Suppressor macrophage treated with lipopolysaccharide for 4 hours (primary cell): ENCODE measurements at regions not wholly inside any gene's neighbourhood (a gene's known extent, or its start where the extent isn't known, plus 50 kb on each side); places are given as distances from the start of the nearest gene placed in this dataset.

ENCODE experiments used
- DNase-seq: peaks from one replicate; pipeline ENCODE4 v3.0.0-alpha.2; 2020

DNA sequence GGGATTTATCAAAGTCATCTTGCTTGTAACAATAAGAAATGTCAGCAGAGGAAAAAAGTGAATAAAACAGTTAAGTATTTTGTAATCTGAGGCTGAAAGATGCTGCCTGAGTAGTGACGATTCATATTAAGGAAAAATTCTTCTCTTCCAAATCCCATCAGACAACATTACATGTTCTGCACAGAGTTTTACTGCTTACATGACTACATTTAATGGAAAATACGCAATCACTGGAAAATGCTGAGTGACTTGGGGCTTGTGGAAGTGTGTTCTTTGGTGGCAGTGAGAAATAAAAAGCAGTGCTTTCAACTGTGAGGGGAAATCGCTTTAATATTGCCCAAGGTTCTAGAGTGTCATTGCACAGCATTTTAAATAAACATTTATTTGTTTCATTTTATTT is 1025.2 kb upstream of the GOT2 start:
- no peak for DNase-seq

DNA sequence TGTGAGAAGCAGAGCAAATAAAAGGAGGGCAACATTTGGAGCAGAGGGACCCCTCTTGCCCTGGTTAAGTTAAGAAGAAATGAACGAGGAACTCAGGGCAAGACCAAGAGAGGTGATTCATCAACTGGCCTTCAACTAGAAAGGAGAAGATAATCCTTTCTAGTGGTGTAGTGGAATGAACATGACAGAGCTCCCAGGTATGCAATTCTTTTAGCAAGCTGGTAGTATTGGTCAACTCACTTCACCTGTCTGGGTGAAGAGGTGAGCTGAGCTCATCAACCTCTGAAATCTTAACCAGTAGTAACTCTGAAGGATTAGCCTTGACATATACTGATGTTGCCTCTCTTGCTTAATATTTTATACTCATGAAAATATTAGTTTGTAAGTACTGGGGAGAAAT is 1024.7 kb upstream of the GOT2 start:
- DNase-seq: no peak

DNA sequence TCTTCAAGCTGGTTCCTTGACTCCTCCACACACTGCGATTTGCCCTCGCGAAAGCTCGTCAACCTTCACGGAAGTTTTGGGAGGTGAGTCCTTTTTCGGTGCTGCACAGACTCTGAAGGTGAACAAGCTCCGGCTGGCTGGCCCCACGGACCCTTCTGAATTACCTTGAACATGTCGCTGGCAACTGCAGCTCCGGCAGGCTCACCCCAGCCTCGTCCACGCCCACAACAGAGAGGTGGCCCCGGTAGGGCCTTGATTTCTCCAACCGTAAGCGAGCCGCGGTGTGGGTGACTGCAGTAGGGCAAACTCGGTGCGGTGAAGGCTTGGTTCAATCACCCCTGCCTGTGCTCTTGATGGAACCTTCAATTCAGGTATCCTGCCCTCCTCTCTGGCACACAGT is 1020.7 kb upstream of the GOT2 start:
- DNase-seq: no peak

DNA sequence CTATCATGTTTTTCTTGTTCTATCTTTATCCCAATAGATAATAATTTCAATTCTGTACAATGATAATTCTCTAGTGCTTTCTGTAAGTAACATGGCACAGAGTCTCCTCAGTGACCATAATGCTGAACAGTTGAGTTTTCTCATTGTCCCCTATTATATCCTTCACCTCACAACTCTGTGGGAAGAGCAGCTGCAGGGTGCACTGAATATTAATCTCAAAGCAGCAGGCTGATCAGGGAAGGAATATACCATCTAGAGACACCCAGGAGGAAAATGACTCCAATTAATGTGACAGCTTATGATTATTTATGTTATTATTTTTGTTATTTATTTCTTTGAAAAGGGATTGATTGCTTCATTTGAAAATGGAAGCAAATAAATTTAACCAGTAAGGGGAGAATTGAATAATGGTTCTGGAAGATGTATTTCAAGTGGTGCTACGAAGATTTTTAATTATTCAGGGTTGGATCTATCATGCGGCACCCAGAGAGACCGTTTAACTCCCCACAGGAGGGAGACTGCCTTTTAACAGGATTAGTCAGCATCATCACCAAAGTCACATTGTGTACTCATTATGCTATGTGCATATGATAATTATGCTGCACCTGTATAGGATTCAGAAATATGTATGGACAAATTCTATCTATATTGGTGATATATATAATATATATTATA is 1015.7 kb upstream of the GOT2 start:
- DNase-seq: no peak

DNA sequence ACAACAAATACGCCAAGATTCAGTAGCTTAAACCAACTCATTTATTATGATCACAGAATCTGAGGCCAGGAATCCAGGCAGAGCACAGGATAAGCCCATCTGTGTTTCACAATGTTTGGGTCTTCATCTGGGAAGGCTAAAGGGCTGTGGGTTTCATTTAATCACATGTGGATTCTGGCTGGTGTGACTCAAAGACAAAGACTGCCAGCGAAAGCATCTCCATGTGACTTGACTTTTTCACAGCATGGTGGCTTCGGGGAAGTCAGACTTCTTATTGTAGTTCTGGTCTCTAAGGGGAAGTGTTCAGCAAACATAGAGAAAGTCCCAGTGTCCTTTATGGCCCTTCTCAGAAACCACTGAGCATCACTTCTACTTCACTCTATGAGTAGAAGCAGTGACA is 1014.4 kb upstream of the GOT2 start:
- no peak for DNase-seq

DNA sequence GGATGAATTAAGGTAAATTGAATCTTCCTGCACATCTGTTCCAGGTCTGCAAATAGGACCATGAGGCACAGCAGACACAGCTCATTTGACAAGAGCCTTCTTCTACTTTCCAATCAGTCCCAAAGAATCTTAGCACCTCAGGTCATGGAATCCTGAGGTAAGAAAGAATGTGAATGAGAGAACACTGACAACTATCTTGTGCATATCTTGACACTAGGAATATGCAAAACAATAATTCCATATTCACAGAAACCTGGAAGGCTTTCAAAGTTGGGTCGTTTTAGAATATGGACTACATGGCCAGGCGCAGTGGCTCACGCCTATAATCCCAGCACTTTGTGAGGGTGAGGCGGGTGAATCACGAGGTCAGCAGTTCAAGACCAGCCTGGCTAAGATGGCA is 1009.4 kb upstream of the GOT2 start:
- DNase-seq: no peak

DNA sequence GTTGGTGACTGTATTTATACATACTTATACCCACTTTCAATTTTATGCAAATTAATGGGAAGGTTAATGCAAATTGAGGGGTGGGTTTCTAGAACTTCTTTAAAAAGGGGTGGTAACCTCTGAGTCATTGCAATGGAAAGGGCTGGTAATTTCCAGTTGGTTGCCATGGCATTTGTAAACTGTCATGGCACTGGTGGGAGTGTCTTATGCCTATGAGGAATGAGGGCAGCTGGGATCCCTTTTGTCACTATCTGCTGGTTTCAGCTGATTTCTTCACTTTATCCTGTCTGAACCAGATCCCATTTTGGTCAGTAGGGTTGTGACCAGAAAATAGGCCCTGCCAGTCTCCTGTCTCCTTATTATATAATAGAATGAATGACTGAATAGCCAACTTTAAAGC is 1006.7 kb upstream of the GOT2 start:
- no peak for DNase-seq

DNA sequence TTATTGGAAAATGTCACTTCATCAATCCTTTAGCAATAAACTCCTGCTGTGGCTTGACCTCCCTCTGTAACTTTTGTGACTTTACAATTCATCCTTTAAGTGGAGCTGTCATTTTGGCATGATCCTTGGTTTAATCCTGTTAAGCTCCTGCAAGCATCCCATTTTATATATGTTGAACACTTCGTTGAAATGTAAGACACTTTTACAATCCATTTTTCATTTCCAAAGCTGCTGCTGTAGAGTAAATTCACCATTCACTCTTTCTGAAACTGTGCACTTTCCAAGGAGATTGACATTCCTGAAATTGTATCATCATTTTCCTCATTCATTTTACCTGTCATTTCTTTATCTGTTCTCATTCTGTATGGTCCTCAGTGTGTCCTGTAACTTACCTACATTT is 1003.2 kb upstream of the GOT2 start:
- no peak for DNase-seq

DNA sequence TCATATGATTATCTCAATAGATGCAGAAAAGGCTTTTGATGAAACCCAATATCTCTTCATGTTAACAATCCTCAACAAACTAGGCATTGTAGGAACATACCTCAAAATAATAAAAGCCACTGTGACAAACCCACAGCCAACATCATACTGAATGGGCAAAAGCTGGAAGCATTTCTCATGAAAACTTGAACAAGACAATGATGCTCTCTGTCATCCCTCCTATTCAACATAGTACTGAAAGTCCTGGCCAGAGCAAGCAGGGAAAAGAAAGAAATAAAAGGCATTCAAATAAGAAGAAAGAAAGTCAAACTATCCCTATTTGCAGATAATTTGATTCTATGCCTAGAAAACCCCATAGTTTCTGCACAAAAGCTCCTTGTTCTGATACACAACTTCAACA is 999.2 kb upstream of the GOT2 start:
- no peak for DNase-seq

DNA sequence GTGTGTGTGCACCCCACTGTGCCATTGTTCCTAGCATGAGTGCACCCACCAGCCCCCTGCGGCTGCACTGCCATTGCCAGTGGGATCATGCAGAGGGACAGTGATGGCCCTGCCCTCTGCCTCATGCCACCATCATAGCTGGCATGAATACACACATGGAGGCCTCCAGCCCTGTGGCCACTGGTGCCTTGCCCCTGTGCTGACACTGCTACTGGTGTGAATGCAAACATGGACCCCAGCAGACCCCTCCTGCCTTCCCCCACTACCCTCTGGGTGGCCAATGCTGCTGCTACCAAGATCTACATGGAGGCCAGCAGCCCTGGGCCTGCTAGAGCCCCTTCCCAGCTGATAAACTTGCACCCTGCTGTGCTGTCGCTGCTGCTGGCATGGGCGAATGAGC is 995.5 kb upstream of the GOT2 start:
- DNase-seq: no peak

DNA sequence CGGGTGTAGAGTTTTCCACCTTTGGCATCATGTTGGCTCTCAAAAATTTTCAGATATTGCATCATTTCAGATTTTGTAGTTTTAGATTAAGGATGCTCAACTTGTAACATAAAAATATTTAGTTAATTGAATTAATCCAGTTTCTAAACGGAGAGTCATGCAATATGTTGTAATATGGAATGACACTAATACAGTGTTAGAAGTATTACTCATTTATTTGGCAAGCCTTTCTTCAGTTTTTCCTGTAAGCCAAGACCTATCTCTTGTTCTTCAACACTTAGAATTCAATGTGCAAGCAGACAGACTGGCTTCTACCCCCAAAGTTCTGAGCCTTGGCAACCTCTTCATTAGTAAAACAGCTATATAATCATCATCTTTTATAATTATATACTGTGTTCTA is 985.0 kb upstream of the GOT2 start:
- no peak for DNase-seq

DNA sequence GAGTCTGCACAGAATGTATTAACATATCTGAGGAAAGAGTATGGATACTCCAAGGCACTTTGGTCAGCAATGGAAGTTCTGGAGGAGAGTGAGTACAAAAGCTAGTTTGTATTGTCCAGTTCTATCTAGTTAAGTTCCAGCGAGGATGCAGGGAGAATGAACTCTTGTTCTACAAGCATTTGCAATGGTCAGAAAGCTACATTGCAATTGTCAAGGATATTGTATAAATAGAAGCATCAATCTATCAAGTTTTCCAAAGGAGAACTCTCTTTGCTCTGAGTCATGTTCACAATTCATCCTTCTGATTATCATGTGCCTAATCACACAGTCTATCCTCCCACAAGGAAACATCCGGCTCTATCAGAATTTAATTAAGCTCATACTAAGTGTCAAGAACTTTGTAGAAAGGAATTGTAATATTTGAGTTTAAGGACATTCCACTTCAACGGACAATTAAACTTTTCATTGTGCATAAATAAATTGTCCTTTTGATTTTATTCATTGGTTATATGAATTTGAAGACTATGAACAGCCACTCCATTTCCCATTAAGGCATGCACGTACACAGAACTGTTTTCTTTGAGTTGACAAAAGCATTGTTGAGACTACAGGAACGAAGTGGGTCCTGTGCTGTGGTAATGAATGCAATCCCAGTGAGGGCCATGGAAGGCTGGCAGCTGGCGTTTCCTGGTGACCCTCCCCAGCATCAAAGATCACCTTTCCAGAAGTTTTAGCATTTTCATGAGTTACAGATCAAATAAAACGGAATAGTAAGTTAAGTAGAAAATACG is 973.5 kb upstream of the GOT2 start:
- DNase-seq: no peak

DNA sequence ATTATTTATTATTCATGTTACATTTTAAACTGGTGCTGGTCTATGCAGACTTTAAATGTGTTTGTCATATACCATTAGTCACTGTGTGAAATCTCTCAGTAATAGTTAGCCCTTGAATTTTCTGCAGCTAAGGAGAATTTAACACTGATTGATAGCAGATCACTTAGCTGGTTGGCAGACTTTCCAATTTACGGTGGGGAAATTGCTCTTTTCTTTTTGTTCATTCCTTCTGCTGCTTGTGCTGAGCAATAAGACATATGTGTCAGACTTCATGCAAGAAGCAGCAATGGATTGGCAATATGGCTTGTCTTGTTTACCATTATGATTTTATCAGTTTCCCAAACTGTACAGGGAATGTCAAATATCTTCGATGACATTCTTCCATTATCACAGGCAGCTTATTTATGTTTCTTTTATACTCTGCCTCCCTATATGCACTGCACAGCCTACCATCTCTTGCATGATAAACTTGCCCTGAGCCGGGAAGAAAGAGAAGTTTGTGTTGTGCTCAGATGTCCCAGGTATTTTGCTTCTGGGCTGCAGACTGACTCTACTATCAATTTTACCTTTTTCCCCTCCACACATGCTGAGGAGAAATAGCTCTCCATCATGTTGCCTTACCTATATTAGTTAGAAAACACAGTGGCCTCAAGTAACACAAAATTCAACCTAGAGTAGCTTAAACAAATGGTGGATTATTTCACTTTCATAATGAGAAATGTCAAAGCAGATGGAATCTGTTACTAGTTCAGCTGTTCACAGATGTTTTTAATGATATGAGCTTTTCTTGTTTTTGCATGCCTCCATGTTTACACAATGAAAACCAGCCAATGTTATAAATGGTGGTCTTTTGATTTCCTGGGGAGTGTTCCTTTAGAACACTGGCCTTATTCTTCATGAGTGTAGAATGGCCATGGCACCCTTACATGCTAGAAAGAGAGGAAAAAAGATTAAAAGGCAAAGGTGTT is 968.1 kb upstream of the GOT2 start:
- DNase-seq: no peak

DNA sequence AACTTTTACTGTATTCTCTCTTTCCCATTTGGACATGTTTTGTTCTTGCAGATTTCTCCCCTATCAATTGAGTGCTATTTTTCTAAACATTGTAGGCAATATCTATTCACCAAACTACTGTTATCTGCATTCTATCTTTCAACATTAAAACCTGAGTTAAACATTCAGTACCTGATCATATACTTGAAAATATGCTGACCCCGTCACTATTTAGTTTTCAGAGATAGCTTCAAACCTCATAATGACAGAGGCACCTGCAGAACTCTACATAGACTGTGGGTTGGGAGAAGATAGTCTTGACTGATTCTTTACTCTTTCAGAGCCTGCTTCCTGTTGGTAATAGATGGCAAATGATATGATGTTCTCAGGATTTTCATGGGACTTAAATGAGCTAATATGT is 965.7 kb upstream of the GOT2 start:
- DNase-seq: no peak

DNA sequence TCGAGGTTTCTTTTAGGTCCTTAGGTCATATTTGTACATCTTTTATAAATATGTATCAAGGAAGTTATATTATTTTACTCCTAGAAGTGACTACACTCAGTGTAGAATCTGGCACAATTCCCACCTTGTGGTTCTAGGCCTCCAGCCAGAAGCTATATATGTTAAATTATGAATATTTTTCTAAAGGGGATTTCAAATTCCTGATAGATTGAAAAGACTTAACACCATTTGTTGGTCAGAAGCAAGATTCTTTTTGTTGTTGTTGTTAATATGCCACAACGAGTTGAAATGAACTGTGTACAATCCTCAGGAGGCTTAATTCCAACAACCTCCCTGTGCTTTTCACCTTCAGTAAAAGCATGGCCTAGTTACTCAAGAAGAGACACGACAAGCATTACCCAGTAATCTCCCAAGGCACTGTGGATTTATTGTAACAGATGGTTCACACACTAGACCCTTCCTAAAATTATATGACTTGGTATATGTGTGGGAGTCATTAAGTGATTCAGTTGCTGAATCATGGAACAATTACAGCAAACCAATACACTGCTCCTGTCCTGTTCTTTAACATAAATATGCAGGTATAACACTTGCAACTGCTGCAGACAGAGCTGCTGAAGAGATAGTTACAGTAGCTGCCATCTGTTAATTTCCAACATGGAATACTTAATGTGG is 964.4 kb upstream of the GOT2 start:
- no peak for DNase-seq

DNA sequence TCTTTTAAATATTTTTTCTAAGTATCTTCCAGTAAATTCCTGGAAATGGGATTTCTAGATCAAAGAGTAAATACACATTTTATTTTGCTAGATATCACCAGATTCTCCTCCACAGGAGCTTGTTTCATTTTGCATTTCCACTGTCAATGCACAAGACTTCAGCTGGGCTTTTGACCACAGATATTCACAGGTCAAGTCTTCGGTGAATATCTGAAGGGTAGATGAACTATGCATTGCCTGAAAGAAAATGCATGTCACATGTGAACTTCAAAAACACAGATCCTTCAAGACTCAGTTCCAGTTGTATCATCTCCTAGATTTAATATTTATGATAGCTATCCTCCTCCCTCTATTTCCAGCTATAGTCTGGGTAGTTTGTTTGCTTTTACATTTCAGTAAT is 963.6 kb upstream of the GOT2 start:
- no peak for DNase-seq

DNA sequence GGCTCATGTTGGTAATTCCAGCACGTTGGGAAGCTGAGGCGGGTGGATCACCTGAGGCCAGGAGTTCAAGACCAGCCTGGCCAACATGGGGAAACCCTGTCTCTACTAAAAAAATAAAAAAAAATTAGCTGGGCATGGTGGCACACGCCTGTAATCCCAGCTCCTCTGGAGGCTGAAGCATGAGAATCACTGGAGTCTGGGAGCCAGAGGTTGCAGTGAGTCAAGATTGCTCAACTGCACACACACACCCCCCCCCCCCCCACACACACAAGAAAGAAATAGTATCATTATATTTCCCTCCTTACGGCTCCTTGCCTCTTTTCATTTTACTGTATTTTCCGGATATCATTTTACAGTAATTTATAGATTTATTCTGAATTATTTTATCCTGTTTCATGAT is 963.1 kb upstream of the GOT2 start:
- no peak for DNase-seq

DNA sequence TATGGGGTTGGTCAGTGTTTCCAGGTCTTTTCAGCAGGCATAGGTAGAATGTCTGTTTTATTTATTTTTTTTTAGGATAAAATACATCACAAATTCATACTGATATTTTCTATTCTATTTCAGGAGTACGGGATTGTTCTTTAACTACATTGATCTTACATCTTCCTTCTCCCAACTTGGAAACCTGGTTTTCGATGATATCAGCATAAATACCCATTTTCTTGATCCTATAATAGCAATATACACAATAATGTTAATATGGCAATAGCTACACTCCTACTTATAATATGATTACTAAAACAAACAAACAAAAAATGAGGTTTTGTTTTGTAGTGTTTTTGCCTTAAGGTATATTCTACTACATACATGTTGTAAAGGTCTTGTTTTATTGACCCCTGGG is 962.4 kb upstream of the GOT2 start:
- no peak for DNase-seq

DNA sequence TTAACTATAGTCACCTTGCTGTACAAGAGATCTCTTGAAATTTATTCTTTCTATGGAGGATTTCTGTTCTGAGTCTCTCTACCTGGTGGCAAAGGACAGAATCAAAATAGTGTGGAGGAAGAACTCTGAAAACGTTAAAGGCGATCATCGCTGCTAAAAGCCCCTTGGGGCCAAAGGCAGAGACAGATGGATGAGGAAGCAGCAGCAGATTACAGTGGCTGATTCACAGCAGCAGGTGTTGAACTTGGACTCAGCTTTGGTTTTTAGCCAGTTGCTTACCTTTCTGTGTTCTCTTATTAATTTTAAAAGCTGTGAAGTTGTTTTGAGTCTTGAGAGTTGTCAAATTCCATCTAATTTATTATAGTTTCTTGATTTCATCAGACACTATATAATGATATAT is 956.1 kb upstream of the GOT2 start:
- DNase-seq: no peak

DNA sequence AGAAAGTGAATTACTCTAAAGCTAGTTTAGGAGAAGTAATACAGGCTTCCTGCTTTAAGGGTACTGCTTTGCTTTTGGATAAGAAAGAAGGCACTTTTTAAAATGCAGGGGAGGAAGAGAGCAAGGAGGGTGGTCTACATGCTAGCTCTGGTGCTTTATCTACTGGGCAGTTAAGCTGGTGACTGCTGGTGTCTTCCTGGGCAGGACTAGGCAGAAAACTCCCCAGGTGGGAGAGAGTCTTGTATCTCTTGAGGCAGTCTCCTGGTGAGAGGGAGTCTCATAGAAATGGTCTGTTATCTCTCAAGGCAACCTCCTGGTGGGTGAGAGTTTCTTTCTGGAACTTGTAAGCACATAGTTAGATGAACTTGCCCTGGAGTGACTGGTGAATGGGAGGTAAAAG is 953.9 kb upstream of the GOT2 start:
- DNase-seq: no peak

DNA sequence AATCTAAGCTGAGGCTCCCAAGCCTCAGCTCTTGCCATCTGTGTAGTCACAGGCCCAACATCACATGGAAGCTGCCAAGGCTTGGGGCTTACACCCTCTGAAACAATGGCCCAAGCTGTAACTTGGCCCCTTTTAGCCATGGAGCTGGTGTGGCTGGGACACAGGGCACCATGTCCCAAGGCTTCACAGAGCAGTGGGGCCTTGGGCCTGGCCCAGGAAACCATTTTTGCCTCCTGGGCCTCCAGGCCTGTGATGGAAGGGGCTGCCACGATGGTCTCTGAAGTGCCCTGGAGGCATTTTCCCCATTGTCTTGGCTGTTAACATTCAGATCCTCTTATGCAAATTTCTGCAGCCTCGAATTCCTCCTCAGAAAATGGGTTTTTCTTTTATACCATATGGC is 952.3 kb upstream of the GOT2 start:
- DNase-seq: no peak

DNA sequence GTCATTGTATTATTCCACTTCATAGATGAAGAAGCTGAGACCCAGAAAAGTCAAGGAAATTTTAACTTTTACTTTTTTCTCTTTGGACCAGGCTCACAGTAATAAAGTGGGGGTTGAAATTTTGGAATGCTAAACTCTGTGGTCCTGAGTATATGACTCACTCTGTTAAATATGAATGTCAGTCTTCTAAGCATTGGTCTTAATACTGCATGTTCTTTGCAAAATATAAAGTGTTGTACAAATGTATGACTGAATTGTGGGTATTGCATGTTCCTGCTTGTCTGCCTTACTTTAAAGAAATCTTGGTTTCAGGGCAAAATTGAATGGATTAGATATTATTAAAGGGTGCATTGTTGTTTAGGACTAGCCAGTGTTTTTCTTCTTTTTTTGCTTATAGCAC is 950.8 kb upstream of the GOT2 start:
- no peak for DNase-seq

DNA sequence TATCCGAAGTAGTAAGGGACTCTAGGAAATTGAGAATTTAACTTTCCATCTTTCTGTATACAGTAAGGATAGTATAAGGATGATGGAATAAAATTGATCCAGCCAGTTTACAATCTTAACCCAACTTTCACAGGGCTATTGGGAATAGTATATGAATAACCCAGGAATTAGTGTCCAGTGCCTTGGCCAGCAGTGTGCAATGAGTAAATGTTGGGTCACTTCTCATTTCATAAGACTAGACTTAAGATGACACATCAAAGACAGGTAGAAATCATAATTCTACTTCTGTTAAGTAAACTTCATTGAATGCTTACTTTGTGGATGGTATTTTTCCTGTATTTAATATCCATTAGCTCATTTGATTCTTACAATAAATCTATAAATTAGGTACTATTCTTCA is 949.6 kb upstream of the GOT2 start:
- DNase-seq: no peak
